ENCODE measurements at regions not wholly inside any gene's neighbourhood (a gene's known extent, or its start where the extent isn't known, plus 50 kb on each side); places are given as distances from the start of the nearest gene placed in this dataset.

GRCh38 chr13:30020726-30021312 lies 170.4 kb upstream of the UBL3 start:
- TF ChIP-seq CTCF (IDR thresholded peaks at IDR 0.05) = no peak
- TF ChIP-seq POLR2A (IDR thresholded peaks at IDR 0.05) = no peak

Measured in tibial nerve (tissue), 3 donors.